ENCODE measurements at regions not wholly inside any gene's neighbourhood (a gene's known extent, or its start where the extent isn't known, plus 50 kb on each side); places are given as distances from the start of the nearest gene placed in this dataset.

DNA sequence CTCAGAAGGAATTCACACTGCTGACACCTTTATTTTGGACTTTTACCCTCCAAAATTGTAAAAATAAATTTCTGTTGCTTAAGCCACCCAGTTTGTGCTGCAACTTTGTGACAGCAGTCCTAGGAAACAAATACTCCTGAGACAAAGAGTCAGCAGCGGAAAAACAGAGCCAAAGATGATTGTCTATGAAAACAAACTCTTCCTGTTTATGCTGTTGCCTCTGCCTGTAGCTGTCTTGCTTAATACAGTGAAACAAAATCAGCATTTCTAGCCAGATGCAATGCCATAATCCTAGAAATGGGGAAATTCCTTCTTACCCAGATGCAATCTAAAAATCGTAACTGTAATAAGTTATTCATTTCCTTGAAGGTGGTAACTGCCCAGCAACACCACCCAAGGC is 387.5 kb upstream of the ATP11B start:
- TF ChIP-seq, protein P1, sequence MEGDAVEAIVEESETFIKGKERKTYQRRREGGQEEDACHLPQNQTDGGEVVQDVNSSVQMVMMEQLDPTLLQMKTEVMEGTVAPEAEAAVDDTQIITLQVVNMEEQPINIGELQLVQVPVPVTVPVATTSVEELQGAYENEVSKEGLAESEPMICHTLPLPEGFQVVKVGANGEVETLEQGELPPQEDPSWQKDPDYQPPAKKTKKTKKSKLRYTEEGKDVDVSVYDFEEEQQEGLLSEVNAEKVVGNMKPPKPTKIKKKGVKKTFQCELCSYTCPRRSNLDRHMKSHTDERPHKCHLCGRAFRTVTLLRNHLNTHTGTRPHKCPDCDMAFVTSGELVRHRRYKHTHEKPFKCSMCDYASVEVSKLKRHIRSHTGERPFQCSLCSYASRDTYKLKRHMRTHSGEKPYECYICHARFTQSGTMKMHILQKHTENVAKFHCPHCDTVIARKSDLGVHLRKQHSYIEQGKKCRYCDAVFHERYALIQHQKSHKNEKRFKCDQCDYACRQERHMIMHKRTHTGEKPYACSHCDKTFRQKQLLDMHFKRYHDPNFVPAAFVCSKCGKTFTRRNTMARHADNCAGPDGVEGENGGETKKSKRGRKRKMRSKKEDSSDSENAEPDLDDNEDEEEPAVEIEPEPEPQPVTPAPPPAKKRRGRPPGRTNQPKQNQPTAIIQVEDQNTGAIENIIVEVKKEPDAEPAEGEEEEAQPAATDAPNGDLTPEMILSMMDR (IDR thresholded peaks at IDR 0.05; ENCODE audit: low read depth, low read length, poor library complexity, severe bottlenecking): no peak
- TF ChIP-seq EZH2phosphoT487 (IDR thresholded peaks at IDR 0.05; ENCODE audit: borderline replicate concordance, low read length): no peak
- no peak overlapping the region for H3K4me3 ChIP-seq (ENCODE audit: low read length)
- no peak overlapping the region for H3K4me2 ChIP-seq (ENCODE audit: low read length)
- H3K36me3 ChIP-seq (ENCODE audit: control insufficient read depth, low read length): no peaks in the 10 kb centered on the region
- peaks cover 65% of the 10 kb centered on the region for H3K4me1 ChIP-seq (ENCODE audit: control insufficient read depth, low read length)
- H3K27me3 ChIP-seq (ENCODE audit: control insufficient read depth, low read length): no peaks in the 10 kb centered on the region
- no peaks in the 10 kb centered on the region for H3K9me2 ChIP-seq (replicated peaks; ENCODE audit: control insufficient read depth, low read length)
- peaks cover 10% of the 10 kb centered on the region for H3K79me2 ChIP-seq (ENCODE audit: control insufficient read depth, low read length)
- H3K27ac ChIP-seq (ENCODE audit: low read depth, low read length): no peak overlapping the region
- no peaks in the 10 kb centered on the region for H3K9me3 ChIP-seq (ENCODE audit: control insufficient read depth, insufficient read depth, low read length)
- no peaks in the 10 kb centered on the region for H3F3A ChIP-seq (ENCODE audit: control insufficient read depth, insufficient read depth)
- no peaks in the 10 kb centered on the region for H4K20me1 ChIP-seq (ENCODE audit: control insufficient read depth, insufficient read depth, low read depth, low read length)

DNA sequence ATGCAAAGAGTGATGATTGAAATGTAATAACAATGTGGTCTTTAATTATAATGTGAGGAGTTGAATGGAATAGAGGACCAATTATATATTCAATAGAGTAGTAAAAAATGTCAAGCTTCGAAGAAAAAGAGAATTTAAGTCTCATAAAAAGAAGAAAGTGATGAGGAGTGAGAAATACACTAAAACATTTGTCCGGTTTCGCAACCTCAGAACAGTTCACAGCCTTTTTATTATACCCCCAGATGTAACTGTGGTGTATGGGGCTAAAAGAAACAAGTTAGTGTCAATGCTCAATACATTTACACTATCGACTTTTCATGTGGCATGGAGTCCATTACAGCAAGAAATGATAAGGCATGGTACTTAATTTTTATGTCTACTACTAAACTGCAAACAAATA is 386.5 kb upstream of the ATP11B start:
- no peak overlapping the region for H3K4me2 ChIP-seq (ENCODE audit: low read length)
- H3K27ac ChIP-seq (ENCODE audit: low read depth, low read length): no peak overlapping the region
- H3K9me3 ChIP-seq (ENCODE audit: control insufficient read depth, insufficient read depth, low read length): no peaks in the 10 kb centered on the region
- no peaks in the 10 kb centered on the region for H3K36me3 ChIP-seq (ENCODE audit: control insufficient read depth, low read length)
- H3K4me3 ChIP-seq (ENCODE audit: low read length): no peak overlapping the region
- no peaks in the 10 kb centered on the region for H3K9me2 ChIP-seq (replicated peaks; ENCODE audit: control insufficient read depth, low read length)
- H3K27me3 ChIP-seq (ENCODE audit: control insufficient read depth, low read length): no peaks in the 10 kb centered on the region
- peaks cover 64% of the 10 kb centered on the region for H3K4me1 ChIP-seq (ENCODE audit: control insufficient read depth, low read length)
- no peak for TF ChIP-seq EZH2phosphoT487 (IDR thresholded peaks at IDR 0.05; ENCODE audit: borderline replicate concordance, low read length)
- TF ChIP-seq, protein P1 (IDR thresholded peaks at IDR 0.05; ENCODE audit: low read depth, low read length, poor library complexity, severe bottlenecking): no peak
- H4K20me1 ChIP-seq (ENCODE audit: control insufficient read depth, insufficient read depth, low read depth, low read length): no peaks in the 10 kb centered on the region
- H3K79me2 ChIP-seq (ENCODE audit: control insufficient read depth, low read length): peaks cover 14% of the 10 kb centered on the region
- H3F3A ChIP-seq (ENCODE audit: control insufficient read depth, insufficient read depth): no peaks in the 10 kb centered on the region

DNA sequence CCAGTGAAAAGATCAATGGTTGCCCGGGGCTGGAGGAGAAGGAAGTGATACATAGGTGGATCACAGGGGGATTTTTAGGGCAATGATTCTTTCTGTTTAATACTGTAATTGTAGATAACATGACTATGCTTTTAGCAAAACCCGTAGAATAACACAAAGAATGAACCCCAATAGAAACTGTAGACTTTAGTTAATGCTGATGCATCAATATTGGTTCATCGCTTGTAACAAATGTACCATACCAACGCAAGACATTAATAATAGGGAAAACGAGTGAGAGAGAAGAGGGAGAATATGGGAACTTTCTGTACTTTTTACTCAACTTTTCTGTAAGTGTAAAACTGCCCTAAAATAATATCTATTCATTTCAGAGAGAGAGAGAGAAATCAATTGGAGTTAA is 383.3 kb upstream of the ATP11B start:
- Histone ChIP-seq H3K36me3 (ENCODE audit: control insufficient read depth, low read length) (no peaks in the 10 kb centered on the region), H3K27ac (ENCODE audit: low read depth, low read length) (no peak overlapping the region), H3K4me3 (ENCODE audit: low read length) (peak overlapping the region; percentile 43), H3K4me2 (ENCODE audit: low read length) (peak overlapping the region; percentile 55), H3K9me2 (replicated peaks; ENCODE audit: control insufficient read depth, low read length) (no peaks in the 10 kb centered on the region), H3K27me3 (ENCODE audit: control insufficient read depth, low read length) (no peaks in the 10 kb centered on the region), H3K79me2 (ENCODE audit: control insufficient read depth, low read length) (peaks cover 14% of the 10 kb centered on the region), H3K9me3 (ENCODE audit: control insufficient read depth, insufficient read depth, low read length) (no peaks in the 10 kb centered on the region), H4K20me1 (ENCODE audit: control insufficient read depth, insufficient read depth, low read depth, low read length) (no peaks in the 10 kb centered on the region), H3K4me1 (ENCODE audit: control insufficient read depth, low read length) (peaks cover 65% of the 10 kb centered on the region), H3F3A (ENCODE audit: control insufficient read depth, insufficient read depth) (peaks cover 12% of the 10 kb centered on the region; the same call in 1 of the 2 replicates)
- TF ChIP-seq, protein P1 (IDR thresholded peaks at IDR 0.05; ENCODE audit: low read depth, low read length, poor library complexity, severe bottlenecking): no peak
- no peak for TF ChIP-seq EZH2phosphoT487 (IDR thresholded peaks at IDR 0.05; ENCODE audit: borderline replicate concordance, low read length)
